ENCODE measurements at regions not wholly inside any gene's neighbourhood (a gene's known extent, or its start where the extent isn't known, plus 50 kb on each side); places are given as distances from the start of the nearest gene placed in this dataset.

GRCh38 chr5:167571824-167572223 is 719.6 kb upstream of the WWC1 start:
- TF ChIP-seq CTCF (IDR thresholded peaks at IDR 0.05) (no peak), ZFX (IDR thresholded peaks at IDR 0.05; ENCODE audit: borderline replicate concordance) (no peak)
